ENCODE measurements at regions not wholly inside any gene's neighbourhood (a gene's known extent, or its start where the extent isn't known, plus 50 kb on each side); places are given as distances from the start of the nearest gene placed in this dataset.

DNA sequence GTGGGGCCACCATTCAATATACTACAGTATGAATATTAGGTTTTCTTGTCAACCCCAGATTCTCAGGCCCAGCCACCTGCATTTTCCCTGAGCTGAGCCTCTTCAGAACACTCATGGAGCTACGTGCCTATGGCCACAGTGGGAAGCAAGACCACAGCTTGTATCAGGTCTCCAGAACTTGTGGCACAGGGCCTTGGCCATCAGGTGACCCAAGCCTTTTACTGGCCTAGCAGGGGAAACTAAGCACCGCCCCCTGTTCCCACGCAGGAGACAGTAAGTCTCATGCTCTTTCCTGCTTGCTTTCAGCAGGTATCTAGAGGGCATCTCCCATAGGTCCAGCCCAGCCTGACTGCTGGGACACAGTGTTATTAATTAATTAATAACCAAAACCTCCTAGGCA is 138.4 kb upstream of the MAMLD1 start:
- TF ChIP-seq, protein P1, sequence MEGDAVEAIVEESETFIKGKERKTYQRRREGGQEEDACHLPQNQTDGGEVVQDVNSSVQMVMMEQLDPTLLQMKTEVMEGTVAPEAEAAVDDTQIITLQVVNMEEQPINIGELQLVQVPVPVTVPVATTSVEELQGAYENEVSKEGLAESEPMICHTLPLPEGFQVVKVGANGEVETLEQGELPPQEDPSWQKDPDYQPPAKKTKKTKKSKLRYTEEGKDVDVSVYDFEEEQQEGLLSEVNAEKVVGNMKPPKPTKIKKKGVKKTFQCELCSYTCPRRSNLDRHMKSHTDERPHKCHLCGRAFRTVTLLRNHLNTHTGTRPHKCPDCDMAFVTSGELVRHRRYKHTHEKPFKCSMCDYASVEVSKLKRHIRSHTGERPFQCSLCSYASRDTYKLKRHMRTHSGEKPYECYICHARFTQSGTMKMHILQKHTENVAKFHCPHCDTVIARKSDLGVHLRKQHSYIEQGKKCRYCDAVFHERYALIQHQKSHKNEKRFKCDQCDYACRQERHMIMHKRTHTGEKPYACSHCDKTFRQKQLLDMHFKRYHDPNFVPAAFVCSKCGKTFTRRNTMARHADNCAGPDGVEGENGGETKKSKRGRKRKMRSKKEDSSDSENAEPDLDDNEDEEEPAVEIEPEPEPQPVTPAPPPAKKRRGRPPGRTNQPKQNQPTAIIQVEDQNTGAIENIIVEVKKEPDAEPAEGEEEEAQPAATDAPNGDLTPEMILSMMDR (conservative IDR thresholded peaks at IDR 0.05; ENCODE audit: low read depth, low read length), result no peak
- TF ChIP-seq EZH2 (IDR thresholded peaks at IDR 0.05; ENCODE audit: borderline replicate concordance, low read depth, low read length, poor library complexity, severe bottlenecking), result no peak
